GM12872 (cell line): ENCODE measurements at regions not wholly inside any gene's neighbourhood (a gene's known extent, or its start where the extent isn't known, plus 50 kb on each side); places are given as distances from the start of the nearest gene placed in this dataset.

ENCODE experiments used
- TF ChIP-seq, protein P1 (sequence below): IDR thresholded peaks from 3 replicates; pipeline ENCODE4 v1.5.1; 2011; ENCODE audit warnings: low read depth, mild to moderate bottlenecking, low read length, moderate library complexity; ENCODE audit not compliant: insufficient read depth

DNA sequence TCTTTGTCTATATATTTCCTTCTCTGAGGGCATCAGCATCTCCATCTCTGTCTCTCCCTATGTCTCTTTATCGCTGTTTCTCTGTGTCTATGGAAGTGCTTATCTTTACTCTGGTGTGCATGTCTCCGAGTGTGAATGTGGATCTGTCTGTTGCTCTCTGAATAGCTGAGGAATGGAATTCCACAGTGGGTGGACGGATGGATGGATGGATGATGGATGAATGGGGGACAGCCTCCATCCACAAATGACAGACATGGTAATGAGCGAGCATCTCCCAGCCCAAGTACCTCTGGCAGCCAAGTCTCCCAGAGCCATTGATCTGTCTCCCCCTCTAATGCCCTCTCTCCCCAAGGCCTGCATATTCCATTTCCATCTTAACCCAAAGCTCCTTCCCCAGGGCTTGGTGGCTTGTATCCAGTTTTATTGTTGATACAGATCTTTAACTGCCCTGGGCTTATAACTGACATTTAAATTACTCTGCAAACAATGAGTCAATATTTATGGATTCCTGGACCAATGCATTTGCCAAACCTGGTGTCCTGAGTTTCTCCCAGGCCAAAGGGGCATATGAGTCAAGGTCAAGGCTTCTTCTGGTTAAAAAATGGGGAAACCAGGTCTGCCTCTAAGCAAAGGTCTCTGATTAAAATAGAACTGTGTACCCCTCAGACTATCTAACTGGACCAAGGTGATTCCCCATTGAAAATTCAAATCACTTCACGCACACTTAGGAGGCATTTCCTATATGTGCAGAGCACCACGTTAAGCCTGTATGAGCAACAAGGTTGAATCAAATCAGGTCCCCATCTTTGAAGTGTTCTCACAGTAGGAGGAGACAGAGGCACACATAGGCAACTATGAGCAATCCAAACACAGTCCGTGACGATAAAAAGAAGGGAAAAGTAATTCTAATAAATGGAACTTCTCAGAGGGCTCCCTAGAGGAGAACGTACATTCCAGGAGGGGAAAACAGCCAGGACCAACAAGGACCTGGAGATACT lies 109.9 kb downstream of the TLE3 start:
- TF ChIP-seq, protein P1, sequence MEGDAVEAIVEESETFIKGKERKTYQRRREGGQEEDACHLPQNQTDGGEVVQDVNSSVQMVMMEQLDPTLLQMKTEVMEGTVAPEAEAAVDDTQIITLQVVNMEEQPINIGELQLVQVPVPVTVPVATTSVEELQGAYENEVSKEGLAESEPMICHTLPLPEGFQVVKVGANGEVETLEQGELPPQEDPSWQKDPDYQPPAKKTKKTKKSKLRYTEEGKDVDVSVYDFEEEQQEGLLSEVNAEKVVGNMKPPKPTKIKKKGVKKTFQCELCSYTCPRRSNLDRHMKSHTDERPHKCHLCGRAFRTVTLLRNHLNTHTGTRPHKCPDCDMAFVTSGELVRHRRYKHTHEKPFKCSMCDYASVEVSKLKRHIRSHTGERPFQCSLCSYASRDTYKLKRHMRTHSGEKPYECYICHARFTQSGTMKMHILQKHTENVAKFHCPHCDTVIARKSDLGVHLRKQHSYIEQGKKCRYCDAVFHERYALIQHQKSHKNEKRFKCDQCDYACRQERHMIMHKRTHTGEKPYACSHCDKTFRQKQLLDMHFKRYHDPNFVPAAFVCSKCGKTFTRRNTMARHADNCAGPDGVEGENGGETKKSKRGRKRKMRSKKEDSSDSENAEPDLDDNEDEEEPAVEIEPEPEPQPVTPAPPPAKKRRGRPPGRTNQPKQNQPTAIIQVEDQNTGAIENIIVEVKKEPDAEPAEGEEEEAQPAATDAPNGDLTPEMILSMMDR: no peak

DNA sequence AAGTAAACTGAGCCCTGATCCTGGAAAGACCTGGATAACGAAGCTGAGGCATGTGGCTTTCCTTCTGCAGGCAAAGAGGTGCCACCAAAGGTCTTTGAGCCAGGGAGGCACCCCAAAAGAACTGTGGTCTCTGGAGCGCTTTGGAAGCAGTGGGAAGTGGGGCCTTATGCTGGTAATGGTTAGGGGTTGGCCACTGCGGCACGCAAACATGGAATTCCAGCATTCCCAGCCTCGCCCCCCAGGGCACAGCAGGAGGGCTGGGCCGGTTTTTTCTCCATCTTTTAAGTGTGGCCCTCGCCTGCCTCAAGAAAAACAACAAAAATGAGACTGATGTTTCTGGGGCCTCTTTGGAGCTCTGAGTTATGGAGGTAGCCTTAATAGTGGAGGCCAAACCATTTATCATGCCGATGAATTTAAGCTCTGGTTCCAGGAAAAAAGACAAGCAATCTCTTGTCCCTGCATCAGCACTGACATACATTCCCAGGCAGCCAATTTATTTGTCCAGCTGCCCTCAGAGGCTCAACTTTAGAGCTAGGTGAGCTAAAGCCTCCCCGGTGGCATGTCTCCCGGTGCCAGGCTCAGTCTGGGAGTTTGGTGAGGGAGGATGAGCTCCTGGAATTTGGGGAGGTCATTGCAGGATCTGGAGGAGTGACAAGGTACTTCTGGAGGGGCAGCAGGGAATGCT lies 109.0 kb downstream of the TLE3 start:
- TF ChIP-seq, protein P1: no peak

DNA sequence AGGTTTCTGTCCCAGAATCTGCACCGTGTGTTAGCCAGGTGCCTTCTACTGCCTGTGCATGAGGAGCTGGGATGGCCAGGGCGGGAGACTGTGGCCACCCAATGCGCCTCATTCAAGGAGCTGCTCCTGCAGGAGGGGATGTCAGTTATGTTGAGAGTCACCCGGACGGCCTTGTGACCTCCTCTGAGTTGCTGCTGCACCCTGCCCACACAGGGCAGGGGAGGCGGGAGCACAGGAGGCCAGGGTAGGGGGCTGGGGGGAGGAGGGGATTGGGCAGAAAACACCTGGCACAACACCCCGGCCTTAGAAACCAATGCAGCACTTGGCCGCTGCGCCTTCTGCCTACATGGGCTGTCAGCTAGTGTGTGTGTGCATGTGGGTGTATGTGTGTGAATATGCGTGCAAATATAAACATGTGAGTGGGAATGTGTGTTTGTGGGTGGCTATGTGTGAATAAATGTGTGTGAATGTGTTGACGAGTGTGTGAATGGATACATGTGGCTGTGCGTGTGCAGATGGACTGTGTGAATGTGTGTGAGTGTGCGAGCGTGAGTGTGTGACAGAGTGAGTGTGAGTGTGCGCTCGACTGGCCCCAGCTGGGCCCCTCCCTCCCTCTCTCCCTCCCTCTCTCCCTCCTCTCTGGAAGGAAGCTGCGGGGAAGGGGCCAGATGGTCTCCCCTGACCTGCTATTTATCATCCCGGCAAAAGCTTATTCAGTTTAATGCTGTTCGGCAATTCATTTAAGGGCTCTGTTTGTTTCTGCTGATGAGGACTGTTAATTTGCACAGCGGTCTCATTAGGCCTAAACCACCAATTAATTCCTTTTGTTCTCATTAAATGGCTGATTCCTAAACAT lies 106.9 kb downstream of the TLE3 start:
- TF ChIP-seq, protein P1: no peak

DNA sequence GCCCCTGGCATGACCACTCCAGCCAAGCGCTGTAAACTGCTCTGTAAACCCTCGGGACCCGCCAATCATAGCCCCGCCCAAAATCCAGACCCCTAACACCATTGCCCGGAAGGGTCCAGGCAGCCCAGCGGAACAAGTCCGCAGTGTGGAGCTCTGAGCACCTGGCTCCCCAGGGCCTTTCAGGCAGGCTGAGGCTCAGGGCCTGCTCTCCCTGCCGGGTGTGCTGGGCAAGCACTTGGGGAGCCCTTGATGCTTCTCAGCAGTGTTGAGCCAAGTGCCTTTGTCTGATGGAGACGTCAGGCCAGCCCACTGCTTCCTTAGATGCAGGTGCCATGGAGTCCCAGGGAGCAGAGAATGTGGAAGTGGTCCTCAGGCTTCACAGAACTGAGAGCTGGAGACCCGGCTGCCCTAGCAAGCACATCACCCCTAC lies 106.2 kb downstream of the TLE3 start:
- TF ChIP-seq, protein P1: no peak

DNA sequence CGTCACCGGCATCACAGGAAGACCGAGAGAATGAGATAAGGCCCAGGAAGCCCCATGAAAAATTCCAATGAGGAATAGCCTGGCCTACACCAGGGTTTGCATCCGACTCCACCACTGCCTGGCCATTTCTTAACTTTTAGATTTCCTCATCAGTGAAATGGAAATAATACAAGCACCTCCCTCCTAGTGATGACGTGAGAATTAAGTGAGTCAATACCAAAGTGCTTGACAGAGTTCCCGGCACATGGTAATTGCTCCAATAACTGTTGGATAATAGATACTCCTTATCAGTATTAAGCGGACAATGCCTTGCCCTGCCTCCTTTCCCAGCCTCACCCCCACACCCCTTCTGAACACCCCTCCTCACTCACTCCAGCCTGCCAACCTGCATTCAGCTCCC lies 105.4 kb downstream of the TLE3 start:
- TF ChIP-seq, protein P1: no peak

DNA sequence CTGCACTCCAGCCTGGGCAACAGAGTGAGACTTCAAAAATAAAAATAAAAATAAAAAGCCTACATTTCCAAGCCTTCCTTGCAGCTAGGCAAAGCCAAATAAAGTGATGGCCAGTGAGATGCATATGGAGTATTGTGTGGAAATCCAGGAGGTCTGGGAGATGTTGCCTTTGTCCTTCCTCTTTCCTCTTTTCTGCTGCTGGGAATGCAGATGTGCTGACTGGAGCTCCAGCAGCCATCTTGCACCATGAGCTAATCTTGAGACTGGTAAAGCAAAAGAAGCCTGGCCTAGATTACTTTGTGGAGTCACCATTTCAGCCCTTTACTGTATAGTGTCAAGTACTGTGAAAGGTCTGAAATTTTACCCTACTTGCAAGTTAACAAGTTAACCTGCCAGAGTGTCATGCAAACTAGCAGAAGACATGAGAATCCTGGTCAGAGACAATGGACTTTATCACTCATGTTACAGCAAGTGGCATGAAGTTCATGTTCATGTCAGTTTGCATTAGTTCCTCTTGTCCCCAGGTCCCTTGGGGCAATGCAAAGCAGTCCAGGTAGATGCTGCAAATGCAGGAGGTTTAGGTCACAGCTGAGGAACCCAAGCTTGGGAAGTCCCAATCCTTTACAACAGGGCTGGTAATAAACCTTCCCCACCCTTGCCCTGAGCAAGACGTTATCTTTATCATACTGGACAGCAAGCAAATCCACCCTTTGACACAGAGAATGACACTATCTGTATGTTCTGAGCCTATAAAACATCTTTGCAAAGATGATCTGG lies 103.1 kb downstream of the TLE3 start:
- TF ChIP-seq, protein P1: no peak
